OCI-LY1 (cell line): ENCODE measurements at regions not wholly inside any gene's neighbourhood (a gene's known extent, or its start where the extent isn't known, plus 50 kb on each side); places are given as distances from the start of the nearest gene placed in this dataset.

Experiments used
- H2AFZ ChIP-seq: fragments of 200-600 bp; sonication (generic), shearing (Covaris generic); 2 replicates; pipeline ENCODE4 v1.6.0; 2014; ENCODE audit warnings: antibody characterized with exemption, mild to moderate bottlenecking, low read length
- H3F3A ChIP-seq: fragments of 200-600 bp; sonication (generic), shearing (Covaris generic); 2 replicates; pipeline ENCODE4 v1.6.0; 2014; ENCODE audit warnings: mild to moderate bottlenecking, antibody characterized with exemption, low read length, moderate library complexity; ENCODE audit not compliant: insufficient read depth
- H3K27ac ChIP-seq: fragments of 200-600 bp; sonication (generic); 2 replicates; pipeline ENCODE4 v1.5.1; 2014; ENCODE audit warnings: low read length, mixed run types, mild to moderate bottlenecking, low read depth; ENCODE audit not compliant: poor library complexity, severe bottlenecking
- H3K27me3 ChIP-seq: fragments of 200-600 bp; sonication (generic); 2 replicates; pipeline ENCODE4 v1.6.0; 2014; ENCODE audit warnings: antibody characterized with exemption, mild to moderate bottlenecking, low read length, moderate library complexity; ENCODE audit not compliant: insufficient read depth
- H3K36me3 ChIP-seq: fragments of 200-600 bp; sonication (generic); 2 replicates; pipeline ENCODE4 v1.6.1; 2014; ENCODE audit warnings: mild to moderate bottlenecking, antibody characterized with exemption, low read length, moderate library complexity, mixed read lengths; ENCODE audit not compliant: insufficient read depth
- H3K4me1 ChIP-seq: fragments of 200-600 bp; sonication (generic); 2 replicates; pipeline ENCODE4 v1.5.1; 2014; ENCODE audit warnings: mild to moderate bottlenecking, low read length, moderate library complexity; ENCODE audit not compliant: insufficient read depth, severe bottlenecking
- H3K4me2 ChIP-seq: fragments of 200-600 bp; sonication (generic), shearing (Covaris generic); 2 replicates; pipeline ENCODE4 v1.6.1; 2014; ENCODE audit warnings: low read length
- H3K4me3 ChIP-seq: fragments of 200-600 bp; sonication (generic); 2 replicates; pipeline ENCODE4 v1.5.1; 2014; ENCODE audit warnings: low read length, low read depth, mild to moderate bottlenecking, mixed read lengths; ENCODE audit not compliant: poor library complexity, severe bottlenecking
- H3K79me2 ChIP-seq: fragments of 200-600 bp; shearing (Covaris generic); 2 replicates; pipeline ENCODE4 v1.6.1; 2016; ENCODE audit warnings: mixed run types, low read length, mixed read lengths; ENCODE audit not compliant: insufficient read depth
- H3K9ac ChIP-seq: fragments of 200-600 bp; sonication (generic), shearing (Covaris generic); 2 replicates; pipeline ENCODE4 v1.6.1; 2014; ENCODE audit warnings: mild to moderate bottlenecking, low read length, mixed read lengths
- H3K9me2 ChIP-seq: fragments of 200-600 bp; sonication (generic), shearing (Covaris generic); 2 replicates; pipeline ENCODE4 v1.6.1; 2014; ENCODE audit warnings: low read depth, mild to moderate bottlenecking, low read length, mixed read lengths
- H3K9me3 ChIP-seq: fragments of 200-600 bp; shearing (Covaris generic); 2 replicates; pipeline ENCODE4 v1.6.1; 2014; ENCODE audit warnings: low read length, mixed read lengths
- H4K20me1 ChIP-seq: fragments of 200-600 bp; sonication (generic), shearing (Covaris generic); 2 replicates; pipeline ENCODE4 v1.6.0; 2016; ENCODE audit warnings: mild to moderate bottlenecking, low read length; ENCODE audit not compliant: insufficient read depth
- CTCF ChIP-seq: fragments of 200-600 bp; sonication (generic), shearing (Covaris generic); IDR thresholded peaks from 2 replicates; pipeline ENCODE4 v1.5.1; 2017; ENCODE audit warnings: mild to moderate bottlenecking, antibody characterized with exemption, low read length, moderate library complexity, mixed read lengths
- EZH2 ChIP-seq: fragments of 200-600 bp; sonication (generic), shearing (Covaris generic); IDR thresholded peaks from 2 replicates; pipeline ENCODE4 v1.8.0; 2017; ENCODE audit warnings: borderline replicate concordance, mixed run types, mild to moderate bottlenecking, antibody characterized with exemption, low read length, moderate library complexity, mixed read lengths

- H3K9ac ChIP-seq, result no peak overlapping the region
- H3K27me3 ChIP-seq, result no peaks in the 10 kb centered on the region
- no peaks in the 10 kb centered on the region for H3K4me1 ChIP-seq
- TF ChIP-seq CTCF, result no peak
- no peak for TF ChIP-seq EZH2
- H3K36me3 ChIP-seq, result no peaks in the 10 kb centered on the region
- H3F3A ChIP-seq, result no peaks in the 10 kb centered on the region
- no peaks in the 10 kb centered on the region for H4K20me1 ChIP-seq
- H3K9me3 ChIP-seq, result no peaks in the 10 kb centered on the region
- no peak overlapping the region for H3K4me2 ChIP-seq
- H2AFZ ChIP-seq, result no peak overlapping the region
- no peak overlapping the region for H3K27ac ChIP-seq
- H3K4me3 ChIP-seq, result no peak overlapping the region
- no peaks in the 10 kb centered on the region for H3K79me2 ChIP-seq
- no peaks in the 10 kb centered on the region for H3K9me2 ChIP-seq
Observed at GRCh38 chr12:61502179-61502578, 758.0 kb upstream of the USP15 start.

- no peak overlapping the region for H3K27ac ChIP-seq
- no peaks in the 10 kb centered on the region for H3K9me2 ChIP-seq
- no peak overlapping the region for H3K4me2 ChIP-seq
- no peaks in the 10 kb centered on the region for H3K9me3 ChIP-seq
- no peaks in the 10 kb centered on the region for H3K27me3 ChIP-seq
- H3K9ac ChIP-seq, result no peak overlapping the region
- no peaks in the 10 kb centered on the region for H3K79me2 ChIP-seq
- no peaks in the 10 kb centered on the region for H3K4me1 ChIP-seq
- TF ChIP-seq EZH2 (no peak), CTCF (no peak)
- H4K20me1 ChIP-seq, result no peaks in the 10 kb centered on the region
- no peaks in the 10 kb centered on the region for H3F3A ChIP-seq
- no peak overlapping the region for H3K4me3 ChIP-seq
- H2AFZ ChIP-seq, result no peak overlapping the region
- no peaks in the 10 kb centered on the region for H3K36me3 ChIP-seq
Observed at GRCh38 chr12:61504396-61505080, 755.7 kb upstream of the USP15 start.

- Histone ChIP-seq H3K9me2 (no peaks in the 10 kb centered on the region), H3K9me3 (no peaks in the 10 kb centered on the region), H3K4me1 (peaks cover 11% of the 10 kb centered on the region), H3K9ac (no peak overlapping the region), H3F3A (no peaks in the 10 kb centered on the region), H2AFZ (no peak overlapping the region), H4K20me1 (no peaks in the 10 kb centered on the region), H3K4me3 (no peak overlapping the region), H3K36me3 (no peaks in the 10 kb centered on the region), H3K27me3 (no peaks in the 10 kb centered on the region), H3K27ac (no peak overlapping the region), H3K79me2 (no peaks in the 10 kb centered on the region), H3K4me2 (no peak overlapping the region)
- no peak for TF ChIP-seq EZH2
- TF ChIP-seq CTCF, result no peak
Observed at GRCh38 chr12:61513499-61513898, 746.7 kb upstream of the USP15 start.
